GM20431 (cell line): ENCODE measurements at regions not wholly inside any gene's neighbourhood (a gene's known extent, or its start where the extent isn't known, plus 50 kb on each side); places are given as distances from the start of the nearest gene placed in this dataset.

Experiments
- in situ Hi-C: fragments of 300-500 bp; cut with MseI, MboI; formaldehyde crosslinking; loops from one replicate; pipeline ENCODE4 v1.15.0; 2020; ENCODE audit warnings: low sequenced_read_pairs; ENCODE audit not compliant: unreplicated experiment

DNA sequence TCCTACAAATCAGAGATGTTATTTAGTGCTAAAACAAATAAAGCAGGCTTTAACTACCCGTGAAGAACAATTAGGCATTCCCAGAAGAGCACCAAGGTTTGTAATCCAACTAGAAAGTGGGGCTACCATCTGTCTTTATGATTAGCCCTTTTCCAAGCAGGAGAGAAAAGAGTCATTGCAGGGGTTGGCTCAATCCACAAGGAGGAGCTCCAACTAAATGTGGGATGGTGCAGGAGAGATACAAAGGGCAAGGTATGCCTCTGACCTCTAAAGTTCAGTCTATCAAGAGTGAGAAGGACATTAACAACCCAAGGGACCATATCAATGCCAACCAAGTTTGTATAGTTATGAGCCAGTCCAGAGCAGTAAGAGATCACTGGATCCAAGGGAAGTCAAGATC lies 382.7 kb upstream of the DUSP10 start:
- in situ Hi-C loops: no loop called here

DNA sequence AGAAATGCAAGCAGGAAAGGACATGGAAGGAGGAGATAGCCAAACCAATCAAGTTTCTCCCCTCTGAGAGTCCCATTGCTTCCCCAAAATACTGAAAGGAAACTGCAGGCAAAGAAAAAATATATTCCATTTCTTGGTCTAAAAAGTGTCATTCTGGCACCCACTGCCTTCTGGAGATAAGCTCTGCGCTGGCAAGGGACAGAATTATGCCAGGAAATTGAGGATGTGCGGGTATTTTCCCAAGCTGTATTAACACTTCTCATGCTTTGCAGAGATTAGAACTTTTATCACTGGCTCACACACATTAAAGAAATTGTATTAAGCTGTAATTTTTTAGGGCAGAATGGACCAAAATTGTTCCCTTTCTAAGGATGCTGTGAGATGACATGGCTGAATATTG lies 381.2 kb upstream of the DUSP10 start:
- in situ Hi-C loops: no loop called here

DNA sequence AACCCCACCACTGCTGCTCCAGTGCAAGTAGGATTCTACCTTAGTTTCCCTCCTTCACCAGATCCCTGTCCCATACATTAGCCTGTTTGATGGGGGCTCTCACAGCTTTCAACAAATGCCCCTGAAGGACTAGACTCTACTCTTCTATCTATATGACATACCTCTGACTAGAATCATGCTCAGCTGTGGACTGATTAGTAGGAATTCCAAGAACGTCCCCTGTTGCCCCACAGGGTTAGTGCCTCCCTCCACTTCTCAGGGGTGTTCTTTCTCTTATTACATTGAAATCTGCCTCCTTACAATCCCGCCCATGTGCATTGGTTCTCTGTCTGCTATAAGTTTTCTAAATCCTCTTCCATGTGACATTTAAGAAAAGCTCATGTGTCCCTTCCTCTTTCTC lies 375.9 kb upstream of the DUSP10 start:
- in situ Hi-C loops: no loop called here

DNA sequence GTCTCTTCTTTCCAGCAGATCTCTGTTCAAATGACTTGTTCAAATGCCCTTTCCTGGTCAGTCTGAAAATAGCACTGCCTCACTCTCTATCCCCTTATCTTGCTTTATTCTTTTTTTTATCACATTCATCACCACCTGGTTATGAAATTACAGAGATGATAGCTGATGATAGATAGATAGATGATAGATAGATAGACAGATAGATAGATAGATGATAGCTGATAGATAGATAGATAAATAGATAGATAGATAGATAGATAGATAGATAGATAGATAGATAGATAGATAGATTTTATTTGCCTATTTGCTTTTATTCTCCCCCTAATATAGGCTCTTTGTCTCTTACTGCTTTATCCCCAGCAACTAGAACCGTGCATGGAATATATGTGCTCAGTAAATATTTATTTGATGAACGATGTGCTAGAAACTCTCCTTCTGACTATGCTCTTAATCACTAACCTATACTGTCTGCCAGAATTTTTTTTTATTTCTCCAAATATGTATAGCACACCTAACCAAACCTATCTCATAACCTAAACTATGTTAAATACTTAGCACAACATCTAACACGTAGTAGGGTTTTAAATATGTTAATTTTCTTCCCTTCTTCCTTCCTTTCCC lies 372.8 kb upstream of the DUSP10 start:
- in situ Hi-C loops: no loop called here

DNA sequence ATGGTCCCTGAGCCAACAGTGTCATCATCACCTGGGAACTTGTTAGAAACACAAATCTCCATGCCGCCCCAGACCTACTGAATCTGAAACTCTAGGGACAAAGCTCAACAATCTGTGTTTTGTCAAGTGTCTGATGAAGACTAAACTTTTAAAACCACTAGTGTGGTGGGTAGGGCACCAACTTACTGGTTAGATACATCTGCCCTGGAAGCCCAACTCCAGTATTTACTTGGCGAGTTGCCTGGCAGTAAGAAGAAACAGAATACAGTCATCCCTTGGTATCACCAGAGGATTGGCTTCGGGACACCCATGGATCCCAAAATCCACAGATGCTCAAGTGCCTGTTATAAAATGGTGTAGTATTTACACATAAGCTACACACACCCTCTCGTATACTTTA lies 367.9 kb upstream of the DUSP10 start:
- in situ Hi-C loops: no loop called here

DNA sequence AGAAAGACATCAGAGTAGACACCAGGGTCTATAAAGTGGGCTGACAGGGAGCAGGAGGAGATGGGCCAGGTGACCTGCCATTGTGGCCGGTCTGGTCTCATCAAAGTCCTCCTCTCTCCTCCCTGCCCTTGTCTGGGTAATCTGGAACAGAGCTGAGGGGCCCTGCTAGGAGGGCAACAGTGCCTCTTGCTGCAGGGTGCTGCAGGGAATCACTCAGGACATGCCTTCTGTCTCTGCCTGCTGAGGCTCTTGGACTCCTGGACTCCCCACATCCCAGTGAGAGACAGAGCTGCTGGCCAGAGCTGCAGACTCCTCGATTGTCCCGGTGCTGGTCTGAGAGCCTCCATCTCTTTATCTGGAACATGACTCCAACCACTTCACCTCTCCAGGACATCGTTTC lies 366.1 kb upstream of the DUSP10 start:
- in situ Hi-C loops: no loop called here

DNA sequence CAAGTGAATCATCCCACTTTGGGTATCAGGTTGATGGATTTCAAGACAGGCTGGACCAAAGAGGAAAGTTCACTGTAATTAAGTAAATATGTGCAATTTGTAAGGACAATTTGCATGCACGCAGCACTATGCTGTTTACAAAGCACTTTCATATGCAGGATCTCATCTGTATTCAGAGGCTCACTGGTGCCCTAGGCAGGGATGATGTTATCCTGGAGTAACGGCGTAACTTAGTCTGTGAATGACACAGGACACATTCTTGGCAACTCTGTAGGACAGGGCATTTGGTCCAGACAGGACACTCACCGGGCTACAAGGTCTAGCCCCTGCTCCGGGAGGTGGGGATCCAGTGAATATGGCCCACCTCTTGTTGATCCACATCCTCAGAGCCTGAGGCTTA lies 365.4 kb upstream of the DUSP10 start:
- in situ Hi-C loops: no loop called here

DNA sequence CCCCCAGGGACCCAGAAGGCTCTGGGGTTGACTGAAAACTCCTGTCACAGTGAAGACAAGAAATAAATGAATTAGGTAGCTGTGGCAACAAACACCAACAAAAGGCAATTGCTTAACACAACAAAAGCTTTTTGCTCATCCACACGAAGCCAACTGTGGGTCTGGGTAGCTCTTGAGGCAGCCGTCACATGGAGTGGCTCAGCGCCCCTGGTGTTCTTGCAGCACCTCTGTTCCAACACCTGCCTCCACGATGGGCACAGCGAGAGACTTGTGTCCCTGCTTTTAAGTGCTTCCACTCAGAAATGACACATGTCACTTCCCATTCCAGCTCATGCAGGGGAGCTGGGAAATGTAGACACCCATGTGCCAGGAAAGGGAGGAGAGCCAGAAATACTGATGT lies 364.5 kb upstream of the DUSP10 start:
- in situ Hi-C loops: no loop called here

DNA sequence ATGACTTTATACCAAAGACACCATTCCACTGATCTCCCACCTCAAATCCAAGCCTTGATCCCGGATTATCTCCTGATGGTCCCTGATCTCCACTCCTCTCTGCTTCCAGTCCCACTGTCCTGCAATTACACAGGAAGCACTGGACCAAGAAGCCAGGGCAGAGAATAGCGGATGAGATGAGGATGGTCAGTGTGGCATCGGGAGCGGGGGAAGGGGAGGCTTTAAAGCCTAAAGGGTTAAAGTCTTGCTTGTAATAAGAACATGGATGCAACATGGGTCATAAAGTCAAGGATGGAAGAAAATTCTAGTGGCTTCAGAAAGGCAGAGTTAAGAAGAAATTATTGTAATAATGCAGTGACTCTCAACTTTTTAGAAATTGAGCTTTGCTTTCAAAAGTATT lies 364.0 kb upstream of the DUSP10 start:
- in situ Hi-C loops: no loop called here

DNA sequence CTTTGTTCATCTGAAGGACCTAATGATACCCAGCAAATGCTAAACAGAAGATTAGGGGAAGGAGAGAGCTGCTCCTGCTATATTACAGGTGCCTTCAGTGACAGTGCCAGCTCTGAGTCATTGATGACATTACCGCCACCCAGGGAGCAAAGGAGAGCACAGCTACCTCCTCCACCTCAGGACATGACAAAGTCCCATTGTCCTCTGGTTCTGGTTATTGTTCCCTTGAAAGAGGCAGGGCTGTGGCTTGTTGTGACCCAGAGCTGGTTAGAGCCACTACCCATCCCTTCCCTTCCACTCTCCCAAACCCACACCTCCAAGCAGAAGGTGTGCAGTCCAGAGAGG lies 363.5 kb upstream of the DUSP10 start:
- in situ Hi-C loops: no loop called here

DNA sequence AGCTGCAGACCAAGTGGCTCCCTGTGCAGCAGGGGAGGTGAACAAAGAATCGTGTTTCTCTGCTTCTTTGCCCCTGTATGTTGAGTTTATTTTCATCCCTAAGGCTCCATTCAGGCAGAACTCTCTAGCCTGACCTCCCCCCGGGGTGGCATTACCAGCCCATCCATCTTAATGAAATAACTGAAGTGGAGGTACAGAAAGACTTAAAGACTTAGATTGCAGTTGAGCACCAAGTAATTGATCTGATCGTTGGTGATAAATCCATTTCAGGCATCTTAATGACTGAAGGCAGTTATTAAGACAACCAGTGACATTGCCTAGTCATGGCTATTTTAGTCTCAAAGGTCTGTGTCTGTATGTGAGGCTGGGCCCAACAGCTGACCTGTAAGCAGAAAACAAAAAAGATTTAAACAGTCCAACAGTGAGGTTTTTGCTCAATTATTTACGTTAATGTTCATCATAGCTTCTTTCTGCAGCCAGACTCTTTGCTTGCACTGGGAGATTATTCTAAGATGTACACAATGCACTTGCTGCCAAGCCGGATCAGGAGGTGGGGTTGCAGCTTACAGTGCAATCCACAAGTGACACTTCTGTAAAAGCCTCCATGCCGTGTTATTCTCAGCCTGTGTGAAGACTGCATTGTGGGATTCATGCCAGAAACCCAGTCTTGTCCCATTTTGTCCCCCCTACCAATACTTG lies 363.0 kb upstream of the DUSP10 start:
- in situ Hi-C loops: no loop called here

DNA sequence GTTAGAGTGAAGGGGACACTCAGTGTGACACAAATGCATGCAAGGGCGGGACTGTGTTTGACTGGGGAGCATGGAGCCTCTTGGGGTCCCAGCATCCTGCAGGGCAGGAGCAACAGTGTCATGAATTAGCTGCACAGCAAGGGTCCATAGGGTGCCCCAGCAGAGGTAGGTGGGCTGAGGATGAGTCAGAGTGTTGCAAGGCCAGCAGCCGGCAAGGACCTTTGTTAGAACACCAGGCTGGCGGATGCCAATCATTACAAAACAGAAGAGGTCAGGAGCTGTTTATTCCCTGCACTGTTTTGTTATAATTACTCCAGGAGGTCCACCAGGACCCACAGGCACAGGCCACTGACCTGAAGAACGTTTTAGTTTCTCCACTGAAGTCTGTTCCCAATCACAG lies 362.2 kb upstream of the DUSP10 start:
- in situ Hi-C loops: no loop called here

DNA sequence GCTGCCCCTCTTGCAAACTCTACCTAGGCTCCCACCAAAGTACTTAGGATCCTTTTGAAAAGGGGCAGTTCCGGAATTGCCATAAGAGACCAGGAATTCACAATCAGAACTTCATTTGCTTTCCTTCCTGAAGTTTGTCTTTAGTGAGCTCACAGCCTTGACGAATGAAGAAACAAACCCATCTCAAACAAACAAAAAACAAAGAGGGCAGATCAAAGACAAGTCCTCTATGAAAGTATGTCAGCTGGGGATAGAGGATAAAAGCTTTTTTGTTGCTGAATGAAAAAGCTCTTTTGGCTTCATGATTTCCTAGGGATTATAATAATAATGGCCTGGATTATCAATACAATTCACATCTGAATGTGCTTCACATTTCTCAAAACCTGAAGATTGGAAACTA lies 357.9 kb upstream of the DUSP10 start:
- in situ Hi-C loops: no loop called here

DNA sequence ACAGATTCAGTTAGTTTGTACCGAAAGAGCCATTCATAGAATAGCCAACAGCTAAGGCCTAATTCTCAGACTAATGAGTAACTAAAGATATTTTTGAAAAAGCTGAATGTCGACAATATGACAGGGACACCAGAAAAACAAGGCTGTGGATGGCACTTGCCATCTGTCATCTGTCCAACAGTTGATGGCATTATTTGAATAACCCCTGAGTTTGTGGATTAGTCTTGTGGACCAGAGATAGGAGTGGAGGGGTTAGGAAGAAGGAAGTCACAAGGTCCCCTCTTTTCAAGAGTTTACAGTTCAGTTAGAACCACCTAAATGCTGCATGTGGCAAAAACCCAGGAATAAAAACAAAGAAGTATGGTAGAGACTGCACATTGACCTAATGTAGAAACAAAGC lies 356.5 kb upstream of the DUSP10 start:
- in situ Hi-C loops: no loop called here

DNA sequence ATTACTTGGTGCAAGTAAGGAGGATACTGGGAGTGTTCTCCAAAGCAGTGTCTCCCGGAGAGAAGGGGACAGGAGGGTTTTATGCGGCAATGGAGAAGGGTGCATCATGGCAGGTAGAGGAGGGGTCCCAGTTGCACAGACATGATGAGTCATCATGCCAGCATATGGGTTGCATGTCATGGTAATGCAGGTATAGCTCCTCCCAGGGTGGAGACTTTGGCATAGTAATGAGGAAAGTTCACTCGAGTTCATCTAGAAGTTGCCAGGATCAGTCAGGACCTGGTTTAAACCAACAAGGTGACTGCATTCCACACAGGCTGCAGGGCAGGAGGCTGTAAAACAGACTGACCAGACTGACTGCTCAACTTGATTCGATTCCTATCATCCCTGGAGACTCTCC lies 355.7 kb upstream of the DUSP10 start:
- in situ Hi-C loops: no loop called here

DNA sequence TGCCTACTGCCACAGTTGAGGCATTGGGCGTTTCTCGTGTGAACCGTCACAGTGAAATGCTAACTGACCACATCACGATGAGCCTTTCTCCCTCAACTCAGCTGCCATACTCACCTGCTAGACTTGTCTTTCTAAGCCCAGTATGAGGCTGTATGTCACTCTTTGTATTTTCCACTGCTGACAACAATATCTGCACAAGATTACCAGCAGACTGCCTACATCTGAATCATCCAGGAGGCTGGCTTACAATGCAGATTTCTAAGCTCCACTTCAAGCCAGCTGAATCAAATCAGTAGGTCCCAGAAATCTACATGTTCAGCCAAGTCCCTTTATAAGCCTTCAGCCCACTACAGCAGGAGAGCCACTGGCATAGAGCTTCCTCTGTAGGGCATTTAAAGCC lies 355.0 kb upstream of the DUSP10 start:
- in situ Hi-C loops: no loop called here

DNA sequence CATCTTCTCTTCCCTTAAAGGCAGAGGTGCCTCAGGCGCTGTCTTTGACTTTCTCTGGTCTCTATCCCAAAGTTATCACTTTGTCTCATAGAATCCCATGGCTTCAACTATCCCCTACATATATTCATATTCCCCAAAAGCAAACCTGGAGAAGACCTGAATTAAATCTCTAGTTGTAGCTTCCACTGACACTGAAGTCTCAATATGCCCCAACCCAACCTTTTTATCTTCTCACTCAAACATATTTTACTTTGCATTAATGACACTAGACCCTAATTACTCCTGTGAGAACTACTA lies 354.5 kb upstream of the DUSP10 start:
- in situ Hi-C loops: no loop called here

DNA sequence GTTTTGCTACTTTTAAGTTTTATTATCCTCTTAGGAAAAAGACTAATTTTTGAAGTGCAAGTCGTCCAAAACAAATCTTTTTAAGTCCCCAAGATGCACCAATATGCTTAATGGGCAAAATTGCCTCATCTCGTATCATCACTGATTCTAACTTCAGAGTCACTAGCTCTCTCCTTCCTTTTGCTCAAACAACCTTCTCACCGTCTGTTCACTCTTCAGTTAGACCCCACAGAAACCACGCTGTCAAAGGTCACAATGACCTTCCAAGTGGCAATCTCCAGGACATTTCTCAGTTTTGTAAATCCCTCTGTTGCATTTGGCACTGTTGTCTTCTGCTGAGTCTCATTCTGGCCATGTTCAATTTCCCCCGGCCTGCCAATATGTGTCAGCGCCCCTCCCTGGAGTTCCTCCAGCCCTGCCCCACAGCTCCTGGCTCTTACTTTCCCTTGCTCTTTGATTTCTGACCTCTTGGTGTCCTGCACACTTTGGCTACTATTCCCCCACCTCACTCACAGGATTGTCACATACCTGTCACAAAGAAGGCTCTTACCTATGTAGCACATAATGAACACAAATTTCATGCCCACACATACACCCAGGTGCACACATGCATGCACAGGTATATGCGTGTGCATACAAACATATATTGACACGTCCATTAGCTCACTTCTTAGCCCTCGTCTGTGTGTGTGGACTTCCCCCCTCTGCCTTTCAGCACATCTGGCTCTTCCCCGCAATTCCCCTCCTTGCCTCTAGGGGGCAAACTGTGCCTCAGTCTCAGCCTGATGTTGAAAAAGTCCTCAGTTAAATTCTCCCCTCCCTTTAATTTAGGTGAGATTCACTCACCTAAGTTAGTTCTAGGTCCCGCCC lies 354.0 kb upstream of the DUSP10 start:
- in situ Hi-C loops: no loop called here

DNA sequence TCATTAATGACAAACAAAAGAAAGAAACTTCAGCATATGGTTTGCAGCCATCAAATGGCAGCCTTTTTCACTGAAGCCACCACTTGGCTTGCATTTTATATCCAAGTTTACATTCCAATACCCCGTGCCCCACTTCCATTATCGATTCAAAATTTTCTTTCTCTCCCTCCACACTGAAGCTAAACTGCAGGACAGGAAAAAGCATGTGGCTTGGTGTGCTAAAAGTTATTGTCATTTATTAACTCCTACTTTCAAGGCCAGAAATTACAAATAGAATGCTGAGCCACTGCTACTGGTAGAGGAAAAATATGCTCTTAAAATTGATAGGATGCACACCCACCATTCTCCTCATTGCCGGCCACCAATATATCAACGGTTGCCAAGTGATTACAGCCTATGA lies 351.6 kb upstream of the DUSP10 start:
- in situ Hi-C loops: no loop called here

DNA sequence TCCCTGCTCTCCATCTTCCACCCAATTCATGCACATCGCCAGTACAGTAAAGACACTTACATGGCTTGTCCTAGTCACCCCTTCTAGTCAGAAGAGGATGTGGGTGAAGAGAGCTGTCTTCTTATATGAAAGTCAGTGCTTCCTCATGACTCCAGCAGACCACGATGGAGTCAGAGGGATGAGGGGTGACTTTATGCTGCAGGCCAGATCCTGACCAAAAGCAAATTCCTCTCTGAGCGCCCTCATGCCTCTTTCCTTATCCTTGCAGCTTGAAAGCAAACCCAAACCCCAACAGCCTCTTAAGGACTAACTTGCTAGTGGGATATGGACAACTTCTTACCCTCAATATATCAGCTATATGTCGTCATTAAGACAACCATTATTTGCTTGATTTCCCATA lies 348.2 kb upstream of the DUSP10 start:
- in situ Hi-C loops: no loop called here

DNA sequence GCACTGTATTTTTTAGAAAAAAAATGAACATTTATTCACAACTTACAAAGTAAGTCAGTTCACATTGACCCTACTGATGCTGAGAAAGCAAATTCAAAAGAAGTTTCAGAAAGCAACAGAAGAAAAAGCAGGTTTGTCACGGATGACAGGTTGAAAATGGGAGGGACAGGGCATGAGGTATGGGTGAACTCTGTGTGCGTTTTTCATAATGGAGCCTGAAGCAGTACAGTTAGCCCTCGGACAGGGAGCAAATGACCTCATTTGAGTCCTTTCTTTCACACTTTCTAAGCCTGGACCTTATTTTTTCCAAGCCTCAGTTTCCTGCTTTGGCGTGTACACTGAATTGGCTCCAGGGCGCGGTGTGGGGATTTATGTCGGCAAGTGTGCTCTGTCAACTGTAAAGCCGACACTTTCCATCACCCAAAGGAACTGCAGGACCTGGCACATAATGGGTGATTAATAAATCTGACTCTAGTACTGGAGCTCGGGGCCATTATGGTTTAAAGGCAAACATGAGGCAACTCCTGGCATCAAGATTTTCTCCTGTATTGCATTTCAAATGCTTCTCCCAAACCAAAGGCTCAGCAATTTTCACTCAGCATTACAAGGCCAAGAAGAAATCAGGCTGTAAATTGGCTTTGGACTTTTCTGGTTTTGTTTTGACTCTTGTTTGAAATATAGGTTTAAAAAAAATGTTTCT lies 345.5 kb upstream of the DUSP10 start:
- in situ Hi-C loops: no loop called here
